Activated CD4-positive, alpha-beta T cell treated with anti-CD3 and anti-CD28 coated beads for 1 hour (primary cell): ENCODE measurements at regions not wholly inside any gene's neighbourhood (a gene's known extent, or its start where the extent isn't known, plus 50 kb on each side); places are given as distances from the start of the nearest gene placed in this dataset.

Source experiments
- DNase-seq: peaks from one replicate; pipeline ENCODE4 v3.0.0-alpha.2; 2020

DNA sequence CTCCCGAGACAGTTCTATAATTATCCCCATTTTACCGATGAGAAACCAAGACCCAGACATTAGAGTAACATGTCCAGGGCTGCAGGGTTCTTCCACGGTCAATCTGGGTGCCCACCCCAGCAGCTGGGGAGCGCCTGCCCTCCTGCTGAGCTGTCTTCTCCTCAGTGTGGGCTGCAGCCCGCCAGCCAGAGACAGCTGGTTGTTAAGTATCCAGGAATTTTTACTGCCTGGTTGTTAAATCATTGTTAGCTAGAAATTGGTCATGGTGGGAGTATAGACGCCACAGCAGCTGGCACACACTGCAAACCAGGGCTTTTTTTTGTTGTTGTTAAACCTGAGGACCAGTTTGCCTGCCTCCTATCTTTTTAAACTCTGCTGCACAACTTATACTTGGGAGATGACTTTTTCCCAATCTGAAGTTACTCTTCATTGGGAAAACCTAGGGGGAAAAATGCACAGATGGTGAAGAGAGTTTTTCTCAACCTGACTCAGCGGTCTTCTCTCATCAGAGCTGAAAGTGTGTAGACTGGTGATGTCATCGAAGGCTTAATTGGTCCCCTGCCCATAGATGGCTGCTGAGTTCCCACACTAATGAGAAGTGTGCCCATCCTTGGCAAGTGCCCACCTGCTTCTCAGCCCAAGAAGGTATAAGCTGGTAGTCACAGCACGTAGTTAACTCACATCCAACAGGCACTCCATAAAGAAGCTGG is 208.6 kb downstream of the DRD1 start:
- no peak for DNase-seq

DNA sequence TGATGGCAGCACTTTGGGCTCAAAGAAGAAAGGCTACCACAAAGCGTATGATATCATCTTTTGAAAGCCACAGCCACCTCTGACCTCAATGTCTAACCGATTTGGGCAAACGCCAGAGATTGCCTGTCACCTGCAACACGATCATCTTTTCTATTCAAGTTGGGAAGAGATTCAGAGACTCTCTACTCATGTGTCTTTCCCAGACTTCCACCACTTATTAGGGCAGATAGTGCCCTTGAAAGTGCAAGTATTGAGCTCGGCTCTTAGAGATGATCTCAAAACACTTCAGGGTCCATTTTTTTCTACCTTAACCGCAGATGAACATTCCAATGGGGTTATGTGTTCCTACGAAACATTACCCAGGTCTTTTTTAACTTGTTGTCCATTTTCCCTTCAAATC is 213.7 kb downstream of the DRD1 start:
- DNase-seq: no peak

- no peak for DNase-seq
Measured at GRCh38 chr5:175226506-175226905, 217.5 kb downstream of the DRD1 start.

DNA sequence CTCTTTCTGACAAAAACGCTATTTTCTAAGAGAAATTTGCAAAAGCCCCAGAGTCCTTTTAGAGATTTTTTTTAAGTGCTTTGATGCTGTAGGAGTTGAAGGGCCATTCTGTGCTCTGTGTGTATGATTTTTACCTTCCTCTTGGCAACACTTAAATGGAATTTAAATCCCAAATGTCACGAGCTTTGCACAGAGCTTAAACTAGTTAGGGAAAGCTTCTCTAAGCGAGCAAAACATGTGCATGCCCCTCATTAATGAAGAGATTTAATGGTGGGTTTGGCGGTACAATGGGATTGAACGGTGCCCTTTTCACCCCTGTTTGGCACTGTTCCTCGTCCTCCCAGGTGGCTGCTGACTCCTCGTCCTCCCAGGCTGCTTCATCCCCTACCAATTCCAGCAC is 220.7 kb downstream of the DRD1 start:
- DNase-seq: no peak

DNA sequence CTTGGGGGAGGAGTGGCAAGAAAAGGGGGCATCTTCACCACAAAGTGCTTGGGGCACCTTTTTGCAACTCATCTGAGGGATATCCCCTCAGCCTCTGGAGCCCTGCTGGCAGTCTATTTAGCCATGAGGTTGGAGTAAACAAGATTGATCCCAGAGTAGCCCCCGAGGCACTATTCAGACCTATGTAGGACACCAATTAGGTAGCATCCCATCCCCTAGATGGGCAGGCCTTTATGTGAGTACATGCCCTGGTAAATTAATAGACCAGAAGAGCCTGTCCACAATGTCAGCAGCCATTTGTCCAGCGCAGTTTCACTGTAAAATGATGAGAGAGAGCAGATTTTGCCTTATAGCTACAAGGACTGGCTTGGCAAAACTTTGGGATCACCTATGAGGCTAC is 221.4 kb downstream of the DRD1 start:
- DNase-seq: no peak

- no peak for DNase-seq
Measured at GRCh38 chr5:175220549-175220948, 223.4 kb downstream of the DRD1 start.

DNA sequence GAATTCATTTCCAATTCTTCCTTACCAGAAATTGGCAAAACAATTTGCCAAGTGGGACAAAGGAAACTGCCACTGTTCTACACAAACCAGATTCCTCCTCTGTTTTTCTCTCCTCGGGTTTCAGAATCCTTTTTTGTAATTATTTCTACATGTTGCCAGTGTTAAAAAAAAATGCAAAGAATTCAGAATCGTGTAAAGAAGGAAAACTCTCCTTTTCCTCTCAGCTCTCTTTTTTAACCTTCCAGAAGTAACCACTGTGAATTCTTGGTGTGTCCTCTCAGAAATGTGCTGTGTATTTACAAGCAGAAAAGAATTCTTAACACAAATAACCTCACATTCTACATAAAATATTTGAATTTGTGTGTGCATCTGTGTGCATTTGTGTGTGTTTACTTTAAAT is 224.6 kb downstream of the DRD1 start:
- no peak for DNase-seq

DNA sequence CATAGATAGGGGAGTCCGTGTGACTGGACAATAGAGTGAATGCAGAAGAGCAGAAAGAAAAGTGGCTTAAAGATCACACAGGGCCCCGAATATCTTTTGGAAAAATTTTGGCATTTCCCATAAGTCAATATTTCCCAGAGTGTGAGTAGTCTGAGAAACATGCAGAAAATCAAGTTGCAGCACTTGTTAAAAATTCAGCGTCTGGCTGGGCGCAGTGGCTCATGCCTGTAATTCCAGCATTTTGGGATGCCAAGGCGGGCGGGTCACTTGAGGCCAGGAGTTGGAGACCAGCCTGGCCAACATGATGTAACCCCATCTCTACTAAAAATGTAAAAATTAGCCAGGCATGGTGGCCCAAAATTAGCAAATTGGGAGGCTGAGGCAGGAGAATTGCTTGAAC is 227.0 kb downstream of the DRD1 start:
- no peak for DNase-seq

DNA sequence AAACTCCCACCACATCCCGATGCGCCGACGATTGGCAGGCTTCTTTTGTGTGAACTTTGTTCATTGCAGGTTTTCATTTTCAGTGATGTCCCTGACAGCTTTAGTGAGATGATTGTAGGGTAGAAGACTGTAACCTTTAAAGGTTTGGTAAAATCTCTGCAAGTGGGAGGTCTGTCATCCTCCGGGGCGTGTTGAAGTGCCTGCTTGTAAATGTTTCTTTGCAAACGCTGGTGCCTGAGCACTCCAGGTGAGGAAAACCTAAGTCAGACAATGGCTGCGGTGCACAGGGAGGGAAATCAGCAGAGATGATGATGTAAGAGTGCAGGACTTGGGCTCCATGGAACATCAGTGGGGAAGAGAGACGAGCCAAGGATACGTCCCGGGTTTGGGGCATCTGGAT is 228.1 kb downstream of the DRD1 start:
- no peak for DNase-seq

- DNase-seq: no peak
Measured at GRCh38 chr5:175214152-175214551, 229.8 kb downstream of the DRD1 start.

DNA sequence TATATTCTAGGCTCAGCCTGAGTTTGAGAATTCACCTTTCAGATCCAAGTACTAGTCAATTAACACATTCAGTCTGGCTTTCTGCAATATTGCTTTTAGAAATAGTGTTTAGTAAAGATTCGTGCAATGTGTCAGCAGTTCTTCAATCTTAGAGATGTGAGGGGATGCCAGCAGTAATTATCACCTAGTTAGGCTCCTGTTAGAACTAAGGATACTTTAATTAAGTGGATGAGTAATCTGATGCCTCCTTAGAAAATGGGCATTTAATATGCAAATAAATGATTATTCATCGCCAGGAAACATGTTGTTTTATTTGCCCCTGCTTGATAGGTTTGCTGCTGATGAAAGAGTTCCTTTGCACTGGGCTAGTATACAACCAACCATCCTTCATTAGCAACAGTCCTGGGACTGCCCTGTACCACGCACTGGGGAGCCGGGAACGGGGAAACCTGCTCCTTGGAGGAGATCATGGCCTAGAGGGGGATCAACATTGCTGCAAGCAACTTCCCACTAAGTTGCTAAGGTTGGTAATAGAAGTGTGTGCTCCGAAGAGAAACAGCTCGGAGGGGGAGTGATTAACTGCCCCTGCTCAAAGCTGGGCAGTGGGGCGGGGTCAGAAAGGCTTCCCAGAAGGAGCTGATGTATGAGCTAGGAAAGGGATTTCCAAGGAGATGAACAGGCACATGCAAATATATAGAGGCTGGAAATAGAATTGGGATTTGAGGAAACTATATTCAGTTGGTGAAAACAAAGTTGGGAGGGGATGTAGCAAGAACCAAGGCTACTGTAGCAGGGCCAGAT is 231.8 kb downstream of the DRD1 start:
- no peak for DNase-seq

DNA sequence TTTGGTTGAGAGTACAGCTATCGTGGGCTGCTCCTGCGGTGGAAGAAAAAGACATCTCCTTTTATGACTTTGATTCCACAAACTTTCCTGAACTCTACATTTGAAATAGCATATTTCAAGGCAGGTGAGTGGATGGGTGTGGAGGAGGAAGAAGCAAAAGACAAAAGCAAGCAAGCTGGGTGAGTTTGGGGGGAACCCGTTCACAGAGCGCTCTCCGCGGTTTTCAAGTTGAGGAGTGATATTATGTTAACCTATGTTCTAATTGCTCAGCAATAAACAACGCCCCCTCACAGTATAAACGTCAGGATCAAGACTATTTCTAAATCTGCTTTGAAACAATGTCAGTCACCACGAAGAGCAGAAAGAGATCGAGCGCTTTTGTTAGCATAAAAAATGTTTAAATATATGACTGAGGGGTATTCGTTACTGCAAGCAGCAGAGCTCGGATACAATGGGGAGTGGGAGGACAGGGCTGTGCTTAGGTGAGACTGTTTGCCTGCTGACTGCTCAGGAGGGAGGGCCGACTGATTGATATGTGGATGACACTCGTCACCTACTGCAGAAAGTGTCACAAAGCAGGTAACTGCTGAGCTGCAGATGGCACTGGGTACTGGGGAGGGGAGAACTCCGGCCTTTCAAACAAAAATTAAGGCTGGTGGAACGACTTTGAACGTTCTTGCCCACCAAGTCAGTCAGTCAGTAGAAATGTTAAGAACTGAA is 236.5 kb downstream of the DRD1 start:
- no peak for DNase-seq

GRCh38 chr5:175206669-175207068 is 237.3 kb downstream of the DRD1 start:
- DNase-seq: no peak

GRCh38 chr5:175202463-175203068 is 241.4 kb downstream of the DRD1 start:
- DNase-seq: no peak

DNA sequence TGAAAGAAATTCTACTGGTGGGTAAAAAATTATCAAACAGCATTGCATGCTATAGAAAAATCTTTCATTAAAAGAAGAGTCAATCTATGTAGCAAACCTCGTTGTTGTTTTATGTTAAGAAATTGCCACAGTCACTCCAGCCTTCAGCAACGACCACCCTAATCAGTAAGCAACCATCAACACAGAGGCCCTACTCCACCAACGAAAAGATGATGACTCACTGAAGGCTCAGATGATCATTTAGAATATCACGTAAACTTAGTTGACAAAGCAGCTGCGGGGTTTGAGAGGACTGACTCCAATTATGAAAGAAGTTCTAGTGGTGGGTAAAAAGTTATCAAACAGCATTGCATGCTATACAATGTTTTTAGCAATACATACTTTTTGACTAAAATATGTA is 242.6 kb downstream of the DRD1 start:
- DNase-seq: no peak

DNA sequence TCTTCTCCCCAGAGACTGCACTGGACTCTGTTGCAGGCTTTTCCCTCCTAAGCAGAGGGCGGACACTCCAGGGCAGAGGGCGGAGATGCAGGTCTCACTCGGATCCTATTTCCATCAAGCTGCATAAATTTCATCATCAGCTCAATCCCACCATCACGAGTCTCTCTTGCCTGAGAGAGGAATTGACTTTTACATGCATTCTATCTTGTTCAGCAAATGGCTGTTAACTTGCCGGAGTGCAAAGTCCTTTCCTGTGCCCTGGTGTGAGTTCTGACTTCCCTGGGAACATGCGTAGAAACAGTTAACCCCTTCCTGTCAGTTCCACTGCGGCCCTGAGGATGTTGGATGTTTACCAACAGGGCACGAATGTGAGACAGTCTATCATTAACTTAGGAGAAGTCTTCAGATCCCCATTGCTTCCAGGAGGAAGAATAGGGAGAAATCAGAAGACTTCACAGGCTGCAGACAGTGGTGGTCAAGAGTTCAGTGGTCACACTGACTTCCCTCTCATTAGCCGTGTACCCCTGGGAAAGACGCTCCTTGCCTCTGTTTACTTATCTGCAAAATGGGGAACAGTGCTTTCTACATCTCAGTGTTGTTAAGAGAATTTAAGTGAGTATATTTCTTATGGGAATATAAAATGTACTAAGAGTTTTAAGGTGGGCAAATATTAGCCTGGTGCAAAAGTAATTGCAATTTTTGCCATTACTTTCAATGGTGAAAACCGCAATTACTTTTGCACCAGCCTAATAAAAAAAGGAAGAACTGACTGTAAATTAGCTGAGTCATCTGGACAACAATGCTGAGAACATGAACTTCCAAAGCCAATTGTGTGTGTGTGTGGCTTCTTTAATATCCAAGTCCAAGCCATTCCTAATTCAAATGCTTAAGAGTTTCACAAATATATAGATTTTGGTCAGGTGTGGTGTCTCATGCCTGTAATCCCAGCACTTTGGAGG is 248.0 kb downstream of the DRD1 start:
- DNase-seq: no peak

DNA sequence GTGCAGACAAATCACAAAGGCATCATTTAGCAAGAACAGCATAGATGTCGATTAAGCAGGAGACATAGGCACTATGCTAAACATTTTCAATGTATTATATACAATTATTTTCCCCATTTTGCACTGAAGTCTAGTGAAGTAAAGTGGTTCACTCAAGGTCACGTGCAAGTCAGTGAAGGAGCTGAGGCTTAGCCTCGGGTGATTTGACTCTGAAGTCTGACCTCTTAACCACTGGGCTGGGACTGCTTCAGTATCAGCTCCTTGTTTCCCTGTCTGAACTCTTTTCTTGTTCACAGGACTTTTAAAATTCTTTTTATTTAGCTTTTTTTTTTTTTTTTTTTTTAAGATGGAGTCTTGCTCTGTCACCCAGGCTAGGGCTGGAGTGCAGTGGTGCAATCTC is 262.7 kb downstream of the DRD1 start:
- no peak for DNase-seq

- DNase-seq: no peak
Measured at GRCh38 chr5:175170899-175171298, 273.1 kb downstream of the DRD1 start.

DNA sequence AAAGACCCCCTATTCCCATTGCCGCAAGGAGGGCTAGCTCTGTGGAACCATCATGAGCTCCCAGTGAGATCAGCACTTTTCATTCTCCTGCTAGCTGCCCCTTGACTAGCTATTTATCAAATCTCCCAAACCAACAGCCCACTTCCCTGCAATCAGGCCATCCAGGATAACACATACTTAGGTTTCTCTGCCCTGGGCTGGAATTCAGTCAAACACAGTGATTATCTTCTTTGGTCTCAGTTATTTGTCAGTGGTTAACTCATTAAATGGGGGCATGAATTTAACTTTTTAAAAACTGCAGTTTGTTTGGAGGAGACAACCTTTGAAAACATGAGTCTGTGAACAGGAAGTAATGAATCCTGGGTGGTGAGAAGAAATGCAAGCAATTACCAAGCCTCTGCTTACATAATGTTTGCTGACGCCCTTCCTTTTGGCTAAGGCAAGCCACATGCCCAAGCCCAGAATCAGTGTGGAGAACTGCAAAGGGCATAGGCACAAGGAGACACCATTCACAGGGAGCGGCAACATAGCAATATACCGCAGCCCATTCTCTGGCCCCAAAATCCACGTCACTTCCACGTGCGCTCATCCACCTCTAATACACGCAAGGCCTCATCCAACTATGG is 275.0 kb downstream of the DRD1 start:
- DNase-seq: no peak

GRCh38 chr5:175166026-175166425 is 278.0 kb downstream of the DRD1 start:
- no peak for DNase-seq

DNA sequence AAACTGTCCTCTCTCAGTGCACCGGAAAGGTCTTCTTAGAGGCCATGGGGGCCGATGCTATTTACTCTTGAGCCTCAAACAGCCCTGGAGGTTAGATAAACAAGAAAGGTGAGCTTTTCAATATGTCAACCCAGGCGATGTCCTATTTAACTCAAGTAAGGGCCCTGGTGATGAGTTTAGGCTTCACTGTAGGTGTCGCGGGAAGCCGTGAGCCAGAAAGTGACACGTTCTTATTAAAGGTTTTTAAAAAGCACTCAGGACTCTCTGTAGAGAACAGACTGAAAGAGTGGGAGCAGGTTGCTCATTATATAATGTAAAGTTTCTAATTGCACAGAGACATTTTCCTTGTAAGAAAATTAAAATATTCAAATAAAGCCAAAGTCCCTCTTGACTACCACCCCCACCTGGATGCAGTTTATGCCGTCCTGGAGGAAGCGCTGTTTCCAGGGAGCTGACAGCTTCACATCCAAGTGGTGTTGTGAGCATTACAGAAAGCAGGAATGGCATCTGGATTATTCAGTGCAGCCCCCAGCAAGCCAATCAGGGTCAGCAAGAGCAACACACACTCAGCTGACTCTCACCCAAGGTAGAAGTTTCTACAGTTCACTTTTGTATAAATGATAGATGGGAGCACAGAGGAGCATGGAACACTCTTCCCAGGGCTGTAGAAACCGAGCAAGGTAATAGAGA is 280.3 kb downstream of the DRD1 start:
- DNase-seq: no peak
